Cerebellar cortex (tissue), 1 donor: ENCODE measurements at regions not wholly inside any gene's neighbourhood (a gene's known extent, or its start where the extent isn't known, plus 50 kb on each side); places are given as distances from the start of the nearest gene placed in this dataset.

Experiments used
- DNase-seq: peaks from one replicate; pipeline ENCODE4 v3.0.0-alpha.2; 2015; ENCODE audit warnings: low spot score

- DNase-seq = no peak
Observed at GRCh38 chr3:187931101-187931500, 185.8 kb upstream of the BCL6 start.

- DNase-seq = no peak
Observed at GRCh38 chr3:187931770-187932278, 186.6 kb upstream of the BCL6 start.

- no peak for DNase-seq
Observed at GRCh38 chr3:187932530-187932929, 187.3 kb upstream of the BCL6 start.

GRCh38 chr3:187935623-187936156, 190.4 kb upstream of the BCL6 start:
- no peak for DNase-seq

- no peak for DNase-seq
Observed at GRCh38 chr3:187936676-187937075, 191.4 kb upstream of the BCL6 start.

GRCh38 chr3:187939891-187940290, 194.6 kb upstream of the BCL6 start:
- DNase-seq = no peak

- DNase-seq = no peak
Observed at GRCh38 chr3:187941135-187941847, 196.0 kb upstream of the BCL6 start.

GRCh38 chr3:187941848-187942194, 196.6 kb upstream of the BCL6 start:
- DNase-seq = no peak

GRCh38 chr3:187942658-187943241, 197.5 kb upstream of the BCL6 start:
- DNase-seq = no peak

GRCh38 chr3:187943677-187944389, 198.6 kb upstream of the BCL6 start:
- DNase-seq = no peak

GRCh38 chr3:187944390-187945179, 199.3 kb upstream of the BCL6 start:
- no peak for DNase-seq

GRCh38 chr3:187945374-187945773, 200.1 kb upstream of the BCL6 start:
- DNase-seq = no peak

GRCh38 chr3:187946163-187946691, 201.0 kb upstream of the BCL6 start:
- DNase-seq = peak; percentile 38

- DNase-seq = peak; percentile 72
Observed at GRCh38 chr3:187946981-187947380, 201.7 kb upstream of the BCL6 start.

- peak; percentile 58 for DNase-seq
Observed at GRCh38 chr3:187947927-187948682, 202.8 kb upstream of the BCL6 start.

GRCh38 chr3:187949093-187949820, 204.0 kb upstream of the BCL6 start:
- no peak for DNase-seq

- DNase-seq = no peak
Observed at GRCh38 chr3:187950671-187951070, 203.3 kb upstream of the LPP start.

- DNase-seq = no peak
Observed at GRCh38 chr3:187951452-187952190, 202.3 kb upstream of the LPP start.

- no peak for DNase-seq
Observed at GRCh38 chr3:187952849-187953248, 201.1 kb upstream of the LPP start.

GRCh38 chr3:187954516-187954872, 199.5 kb upstream of the LPP start:
- no peak for DNase-seq
